ENCODE measurements at regions not wholly inside any gene's neighbourhood (a gene's known extent, or its start where the extent isn't known, plus 50 kb on each side); places are given as distances from the start of the nearest gene placed in this dataset.
A peak's percentile ranks its signal among the peaks of the same experiment; 100 is the strongest.

- Histone ChIP-seq H3K27me3 (no peaks in the 10 kb centered on the region), H3K27ac (peak overlapping the region; percentile 91 to 94), H3K4me1 (peaks cover 5 to 100% of the 10 kb centered on the region in 2 donors), H3K4me3 (no peak overlapping the region), H3K9me3 (no peaks in the 10 kb centered on the region), H3K36me3 (peaks cover 19% of the 10 kb centered on the region)
- no peak for TF ChIP-seq CTCF (IDR thresholded peaks at IDR 0.05)
- no peak for DNase-seq (ENCODE audit: low spot score)
Measured at GRCh38 chr12:124394462-124395128, 99.7 kb downstream of the RFLNA start.

GRCh38 chr12:124393831-124394230, 98.9 kb downstream of the RFLNA start:
- Histone ChIP-seq H3K36me3 (peaks cover 19% of the 10 kb centered on the region), H3K27ac (peak overlapping the region; percentile 91 to 94), H3K4me1 (peaks cover 5 to 99% of the 10 kb centered on the region in 2 donors), H3K27me3 (no peaks in the 10 kb centered on the region), H3K4me3 (no peak overlapping the region), H3K9me3 (no peaks in the 10 kb centered on the region)
- DNase-seq (ENCODE audit: low spot score), result no peak
- TF ChIP-seq CTCF (IDR thresholded peaks at IDR 0.05), result no peak

GRCh38 chr12:124393414-124393790, 98.5 kb downstream of the RFLNA start:
- no peaks in the 10 kb centered on the region for H3K27me3 ChIP-seq
- no peak overlapping the region for H3K4me3 ChIP-seq
- H3K36me3 ChIP-seq, result peaks cover 19% of the 10 kb centered on the region
- peaks cover 5 to 99% of the 10 kb centered on the region in 2 donors for H3K4me1 ChIP-seq
- H3K27ac ChIP-seq, result peak overlapping the region; percentile 91 to 94
- no peak for TF ChIP-seq CTCF (IDR thresholded peaks at IDR 0.05)
- no peaks in the 10 kb centered on the region for H3K9me3 ChIP-seq
- DNase-seq (ENCODE audit: low spot score), result no peak

- Histone ChIP-seq H3K4me3 (no peak overlapping the region), H3K4me1 (peaks cover 5 to 99% of the 10 kb centered on the region in 2 donors), H3K36me3 (peaks cover 16% of the 10 kb centered on the region), H3K27ac (peak overlapping the region; percentile 91 to 94), H3K27me3 (no peaks in the 10 kb centered on the region), H3K9me3 (no peaks in the 10 kb centered on the region)
- peak; percentile 91 for DNase-seq (ENCODE audit: low spot score)
- TF ChIP-seq CTCF (IDR thresholded peaks at IDR 0.05), result no peak
Measured at GRCh38 chr12:124392667-124393413, 97.9 kb downstream of the RFLNA start.

GRCh38 chr12:124392271-124392666, 97.4 kb downstream of the RFLNA start:
- Histone ChIP-seq H3K4me1 (peaks cover 5 to 99% of the 10 kb centered on the region in 2 donors), H3K36me3 (peaks cover 11% of the 10 kb centered on the region), H3K27ac (peak overlapping the region; percentile 91 to 94), H3K4me3 (no peak overlapping the region), H3K27me3 (no peaks in the 10 kb centered on the region), H3K9me3 (no peaks in the 10 kb centered on the region)
- DNase-seq (ENCODE audit: low spot score), result peak; percentile 87
- peak in 1 of 2 donors; percentile 44 for TF ChIP-seq CTCF (IDR thresholded peaks at IDR 0.05)

Measured in right atrium auricular region (tissue), 2 donors.